Nephron progenitor cell (in vitro differentiated cells): ENCODE measurements at regions not wholly inside any gene's neighbourhood (a gene's known extent, or its start where the extent isn't known, plus 50 kb on each side); places are given as distances from the start of the nearest gene placed in this dataset.

Experiments used
- DNase-seq: peaks from one replicate; pipeline ENCODE4 v3.0.0; 2021
- H3K27ac Mint-ChIP-seq: 2 replicates; pipeline ENCODE4 v1.8.0; 2021; ENCODE audit warnings: mild to moderate bottlenecking, moderate library complexity, mixed read lengths
- H3K27me3 Mint-ChIP-seq: 2 replicates; pipeline ENCODE4 v1.8.0; 2021; ENCODE audit warnings: mild to moderate bottlenecking, low read depth, mixed read lengths; ENCODE audit not compliant: poor library complexity
- H3K36me3 Mint-ChIP-seq: 2 replicates; pipeline ENCODE4 v1.8.0; 2021; ENCODE audit warnings: low read depth, mixed read lengths
- H3K4me1 Mint-ChIP-seq: 2 replicates; pipeline ENCODE4 v1.8.0; 2021; ENCODE audit warnings: mixed read lengths
- H3K4me3 Mint-ChIP-seq: 2 replicates; pipeline ENCODE4 v1.8.0; 2021; ENCODE audit warnings: mild to moderate bottlenecking, moderate library complexity, mixed read lengths
- H3K9me3 Mint-ChIP-seq: 2 replicates; pipeline ENCODE4 v1.8.0; 2021; ENCODE audit warnings: mild to moderate bottlenecking, moderate library complexity, mixed read lengths
- TF ChIP-seq, protein P1 (sequence below): fragments of 200-600 bp; sonication (generic); IDR thresholded peaks from 2 replicates; pipeline ENCODE4 v1.5.0; 2021; ENCODE audit warnings: antibody characterized with exemption

DNA sequence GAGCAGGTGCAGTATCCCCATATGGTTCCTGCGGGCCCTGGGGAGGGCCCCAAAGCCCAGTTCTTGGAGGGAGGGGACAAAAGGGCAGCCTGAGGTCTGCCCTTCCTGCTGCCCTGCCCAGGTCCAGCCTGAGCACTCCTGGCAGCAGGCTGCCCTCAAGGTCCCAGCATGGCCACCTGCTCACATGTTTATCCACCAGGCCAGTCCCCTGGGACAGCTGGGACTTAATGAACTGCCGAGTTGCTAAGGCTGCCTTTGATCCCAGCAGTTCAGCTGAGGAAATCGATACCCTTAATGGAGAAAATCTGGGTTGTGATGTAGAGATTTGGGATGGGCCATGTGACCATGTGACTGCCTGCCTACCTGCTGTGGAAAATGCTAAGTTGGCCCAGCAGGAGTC is 146.2 kb downstream of the TRIM29 start:
- peak; percentile 42 for DNase-seq
- Mint-ChIP-seq H3K27ac (no peak overlapping the region), H3K4me3 (no peak overlapping the region), H3K9me3 (no peaks in the 10 kb centered on the region), H3K4me1 (peaks cover 50% of the 10 kb centered on the region), H3K36me3 (no peaks in the 10 kb centered on the region), H3K27me3 (peaks cover 23% of the 10 kb centered on the region)
- TF ChIP-seq, protein P1, sequence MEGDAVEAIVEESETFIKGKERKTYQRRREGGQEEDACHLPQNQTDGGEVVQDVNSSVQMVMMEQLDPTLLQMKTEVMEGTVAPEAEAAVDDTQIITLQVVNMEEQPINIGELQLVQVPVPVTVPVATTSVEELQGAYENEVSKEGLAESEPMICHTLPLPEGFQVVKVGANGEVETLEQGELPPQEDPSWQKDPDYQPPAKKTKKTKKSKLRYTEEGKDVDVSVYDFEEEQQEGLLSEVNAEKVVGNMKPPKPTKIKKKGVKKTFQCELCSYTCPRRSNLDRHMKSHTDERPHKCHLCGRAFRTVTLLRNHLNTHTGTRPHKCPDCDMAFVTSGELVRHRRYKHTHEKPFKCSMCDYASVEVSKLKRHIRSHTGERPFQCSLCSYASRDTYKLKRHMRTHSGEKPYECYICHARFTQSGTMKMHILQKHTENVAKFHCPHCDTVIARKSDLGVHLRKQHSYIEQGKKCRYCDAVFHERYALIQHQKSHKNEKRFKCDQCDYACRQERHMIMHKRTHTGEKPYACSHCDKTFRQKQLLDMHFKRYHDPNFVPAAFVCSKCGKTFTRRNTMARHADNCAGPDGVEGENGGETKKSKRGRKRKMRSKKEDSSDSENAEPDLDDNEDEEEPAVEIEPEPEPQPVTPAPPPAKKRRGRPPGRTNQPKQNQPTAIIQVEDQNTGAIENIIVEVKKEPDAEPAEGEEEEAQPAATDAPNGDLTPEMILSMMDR, result no peak

DNA sequence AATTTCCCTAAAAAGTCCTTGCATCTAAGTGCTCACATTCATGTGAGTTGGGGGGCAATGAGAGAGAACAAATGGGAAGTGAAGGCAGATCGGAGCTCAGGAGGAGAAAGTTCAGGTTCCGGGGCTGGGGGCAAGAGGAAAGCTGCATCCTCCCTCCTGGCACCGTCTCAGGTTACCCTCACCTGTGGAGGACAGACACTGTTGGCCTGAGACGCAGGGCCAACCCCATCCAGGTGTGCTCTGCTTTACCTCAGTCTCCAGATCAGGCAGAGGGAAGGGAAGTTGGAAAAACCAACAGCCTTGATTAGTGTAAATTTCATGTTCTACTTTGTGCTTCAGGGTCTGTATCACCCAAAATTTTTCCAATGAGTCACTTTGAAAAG is 146.9 kb downstream of the TRIM29 start:
- TF ChIP-seq, protein P1, result no peak
- DNase-seq, result no peak
- peaks cover 23% of the 10 kb centered on the region for H3K27me3 Mint-ChIP-seq
- H3K27ac Mint-ChIP-seq, result no peak overlapping the region
- no peaks in the 10 kb centered on the region for H3K36me3 Mint-ChIP-seq
- H3K4me3 Mint-ChIP-seq, result no peak overlapping the region
- no peaks in the 10 kb centered on the region for H3K9me3 Mint-ChIP-seq
- peaks cover 50% of the 10 kb centered on the region for H3K4me1 Mint-ChIP-seq

DNA sequence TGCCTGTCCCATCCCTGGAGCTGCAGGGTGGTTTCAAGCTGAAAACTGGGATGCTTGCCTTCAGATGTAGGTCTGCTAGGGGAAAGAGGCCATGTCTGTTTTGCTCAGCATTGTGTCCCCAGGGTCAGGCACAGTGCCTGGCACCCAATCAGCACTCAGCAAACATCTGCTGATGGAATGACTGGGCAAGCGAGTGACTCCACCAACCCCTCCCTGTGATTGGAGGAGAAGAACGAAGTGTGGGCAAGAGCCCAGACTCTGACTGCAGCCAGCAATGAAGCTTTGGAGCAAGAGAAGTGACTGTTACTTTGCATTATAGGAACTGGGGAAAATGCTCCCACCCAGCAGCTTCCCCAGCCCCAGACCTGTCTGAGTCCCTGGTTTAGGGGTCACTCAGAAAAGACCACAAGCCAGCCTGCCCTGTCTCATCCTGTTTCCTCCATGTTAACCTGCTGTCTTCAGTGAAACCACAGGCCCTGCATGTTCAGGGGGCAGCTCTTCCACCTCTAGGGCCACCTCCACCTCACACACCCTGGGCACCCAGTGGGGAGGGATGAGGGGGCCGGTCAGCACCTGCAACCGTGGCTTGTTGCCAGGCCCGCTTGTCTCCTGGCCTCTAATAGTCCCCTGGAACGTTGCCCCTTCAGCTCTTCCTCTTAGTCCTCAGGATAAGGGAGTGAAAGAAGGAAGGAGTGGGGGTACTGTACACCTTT is 147.4 kb downstream of the TRIM29 start:
- peaks cover 25% of the 10 kb centered on the region for H3K27me3 Mint-ChIP-seq

DNA sequence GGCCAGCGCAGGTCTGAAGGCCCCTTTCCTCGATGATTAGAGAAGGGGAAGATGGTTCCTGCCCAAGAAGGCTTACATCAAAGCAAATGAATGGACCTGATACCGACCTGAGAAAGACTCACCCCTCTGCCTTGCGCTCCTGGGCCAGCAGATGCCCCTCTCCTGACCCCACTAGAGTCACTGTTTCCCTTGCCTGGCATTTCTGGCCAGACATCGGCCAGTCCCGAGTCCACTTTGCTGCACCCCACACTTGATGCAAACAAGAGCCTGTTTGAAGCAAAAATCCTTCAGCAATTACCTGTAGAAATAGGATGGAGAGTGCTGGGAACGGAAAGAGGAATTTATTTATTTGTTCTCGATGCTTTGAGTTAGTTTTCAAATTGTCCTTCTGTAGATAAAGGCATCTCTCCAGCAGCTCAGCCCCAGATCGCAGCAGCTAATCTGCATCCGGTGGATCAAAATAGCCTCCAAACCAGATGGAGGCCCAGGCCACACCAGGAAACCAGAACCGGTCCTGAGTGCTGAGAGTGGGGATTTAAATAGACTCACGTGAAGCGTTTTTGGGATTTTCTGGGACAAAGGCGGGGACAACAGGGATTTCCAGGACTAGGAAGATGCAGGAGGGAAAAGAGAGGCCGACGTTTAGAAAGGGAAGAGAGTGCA is 148.6 kb downstream of the TRIM29 start:
- H3K4me1 Mint-ChIP-seq, result peaks cover 46% of the 10 kb centered on the region
- TF ChIP-seq, protein P1, result no peak
- no peaks in the 10 kb centered on the region for H3K36me3 Mint-ChIP-seq
- peaks cover 26% of the 10 kb centered on the region for H3K27me3 Mint-ChIP-seq
- no peak overlapping the region for H3K4me3 Mint-ChIP-seq
- peak overlapping the region; percentile 52 for H3K27ac Mint-ChIP-seq
- no peaks in the 10 kb centered on the region for H3K9me3 Mint-ChIP-seq
- DNase-seq, result no peak

More for the DNA sequence above, 147.4 kb downstream of the TRIM29 start:
- no peak overlapping the region for H3K27ac Mint-ChIP-seq
- peaks cover 47% of the 10 kb centered on the region for H3K4me1 Mint-ChIP-seq
- no peaks in the 10 kb centered on the region for H3K9me3 Mint-ChIP-seq
- TF ChIP-seq, protein P1, result no peak
- H3K36me3 Mint-ChIP-seq, result no peaks in the 10 kb centered on the region
- no peak for DNase-seq
- H3K4me3 Mint-ChIP-seq, result no peak overlapping the region

DNA sequence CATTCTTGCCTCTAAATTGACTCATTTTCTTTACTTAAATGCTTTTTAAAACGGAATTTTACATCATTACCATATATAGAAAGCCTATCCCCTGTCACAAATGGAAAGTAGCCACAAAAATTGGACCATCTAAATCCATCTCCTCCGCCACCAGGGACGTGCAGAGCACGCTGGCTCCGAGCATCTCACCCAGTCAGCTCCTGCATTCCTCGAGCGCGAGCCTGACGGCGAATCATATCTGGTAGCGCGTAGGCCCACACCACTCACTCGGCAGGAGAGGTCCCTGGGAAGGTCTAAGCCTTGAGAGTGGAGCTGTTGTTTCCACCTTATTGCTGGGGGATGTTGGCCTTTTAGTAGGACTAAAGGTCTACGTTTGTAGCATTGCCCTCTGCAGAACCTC is 152.4 kb downstream of the TRIM29 start:
- H3K27me3 Mint-ChIP-seq, result peaks cover 37% of the 10 kb centered on the region
- H3K4me3 Mint-ChIP-seq, result no peak overlapping the region
- H3K27ac Mint-ChIP-seq, result no peak overlapping the region
- H3K9me3 Mint-ChIP-seq, result no peaks in the 10 kb centered on the region
- peaks cover 32% of the 10 kb centered on the region for H3K4me1 Mint-ChIP-seq
- TF ChIP-seq, protein P1, result no peak
- no peak for DNase-seq
- H3K36me3 Mint-ChIP-seq, result no peaks in the 10 kb centered on the region

DNA sequence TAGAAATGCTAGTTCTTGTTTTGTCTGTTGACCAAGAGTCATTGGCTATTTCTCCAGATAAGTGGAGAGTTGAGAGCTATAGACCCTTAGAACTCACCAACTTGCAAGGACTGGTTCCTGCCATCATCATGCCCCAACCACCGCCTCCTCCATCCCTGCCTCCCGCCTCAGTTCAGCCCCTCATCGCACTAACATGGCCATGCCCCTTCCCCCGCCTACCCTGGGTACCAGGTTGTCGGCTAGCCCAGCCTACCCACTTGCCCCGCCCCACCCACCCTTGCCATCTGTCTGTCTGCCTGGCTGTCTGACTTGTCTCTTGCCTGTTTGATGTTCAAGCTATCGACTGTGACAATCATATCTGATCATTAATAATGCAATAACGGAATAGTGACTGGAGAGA is 154.1 kb downstream of the TRIM29 start:
- no peak for DNase-seq
- TF ChIP-seq, protein P1, result no peak
- Mint-ChIP-seq H3K9me3 (no peaks in the 10 kb centered on the region), H3K27ac (no peak overlapping the region), H3K4me1 (peaks cover 39% of the 10 kb centered on the region), H3K36me3 (no peaks in the 10 kb centered on the region), H3K4me3 (no peak overlapping the region), H3K27me3 (peaks cover 29% of the 10 kb centered on the region)
